OCI-LY3 (cell line): ENCODE measurements at regions not wholly inside any gene's neighbourhood (a gene's known extent, or its start where the extent isn't known, plus 50 kb on each side); places are given as distances from the start of the nearest gene placed in this dataset.

Experiments used
- CTCF ChIP-seq: fragments of 200-600, 300-600 bp; sonication (generic); IDR thresholded peaks from 2 replicates; pipeline ENCODE4 v1.5.1; 2014; ENCODE audit warnings: antibody characterized with exemption, low read length, low read depth
- EZH2phosphoT487 ChIP-seq: fragments of 200-600 bp; shearing (Covaris generic); IDR thresholded peaks from 2 replicates; pipeline ENCODE4 v1.6.1; 2018; ENCODE audit warnings: antibody characterized with exemption, mixed run types, low read depth

- TF ChIP-seq CTCF (no peak), EZH2phosphoT487 (no peak)
Observed at GRCh38 chr7:11952972-11953371, 121.0 kb upstream of the THSD7A start.
